ENCODE measurements at regions not wholly inside any gene's neighbourhood (a gene's known extent, or its start where the extent isn't known, plus 50 kb on each side); places are given as distances from the start of the nearest gene placed in this dataset.

- no peak for DNase-seq
Measured at GRCh38 chr12:91379051-91379775, 196.6 kb upstream of the DCN start.

- DNase-seq: no peak
Measured at GRCh38 chr12:91377436-91377835, 194.8 kb upstream of the DCN start.

GRCh38 chr12:91373086-91373485, 190.5 kb upstream of the DCN start:
- no peak for DNase-seq

- no peak for DNase-seq
Measured at GRCh38 chr12:91370086-91370868, 187.7 kb upstream of the DCN start.

- DNase-seq: no peak
Measured at GRCh38 chr12:91368613-91369012, 186.0 kb upstream of the DCN start.

GRCh38 chr12:91367234-91367849, 184.7 kb upstream of the DCN start:
- DNase-seq: no peak

GRCh38 chr12:91364471-91365184, 182.0 kb upstream of the DCN start:
- DNase-seq: no peak

GRCh38 chr12:91361864-91362263, 179.2 kb upstream of the DCN start:
- DNase-seq: no peak

GRCh38 chr12:91357381-91357780, 174.8 kb upstream of the DCN start:
- DNase-seq: no peak

- no peak for DNase-seq
Measured at GRCh38 chr12:91356405-91356804, 173.8 kb upstream of the DCN start.

GRCh38 chr12:91355150-91356006, 172.8 kb upstream of the DCN start:
- peak in 47 of 56 donors; percentile 2 to 81 (median 22) for DNase-seq

GRCh38 chr12:91353266-91353665, 170.6 kb upstream of the DCN start:
- no peak for DNase-seq

GRCh38 chr12:91349476-91349875, 166.9 kb upstream of the DCN start:
- DNase-seq: no peak

GRCh38 chr12:91347481-91348214, 165.0 kb upstream of the DCN start:
- no peak for DNase-seq

- no peak for DNase-seq
Measured at GRCh38 chr12:91346827-91347226, 164.2 kb upstream of the DCN start.

GRCh38 chr12:91344408-91344807, 161.8 kb upstream of the DCN start:
- no peak for DNase-seq

- no peak for DNase-seq
Measured at GRCh38 chr12:91343010-91343409, 160.4 kb upstream of the DCN start.

GRCh38 chr12:91339106-91339505, 156.5 kb upstream of the DCN start:
- DNase-seq: no peak

- no peak for DNase-seq
Measured at GRCh38 chr12:91335699-91336098, 153.1 kb upstream of the DCN start.

- DNase-seq: no peak
Measured at GRCh38 chr12:91333966-91334365, 151.3 kb upstream of the DCN start.

Measured in nucleus accumbens (tissue), 56 donors.